ENCODE measurements at regions not wholly inside any gene's neighbourhood (a gene's known extent, or its start where the extent isn't known, plus 50 kb on each side); places are given as distances from the start of the nearest gene placed in this dataset.

DNA sequence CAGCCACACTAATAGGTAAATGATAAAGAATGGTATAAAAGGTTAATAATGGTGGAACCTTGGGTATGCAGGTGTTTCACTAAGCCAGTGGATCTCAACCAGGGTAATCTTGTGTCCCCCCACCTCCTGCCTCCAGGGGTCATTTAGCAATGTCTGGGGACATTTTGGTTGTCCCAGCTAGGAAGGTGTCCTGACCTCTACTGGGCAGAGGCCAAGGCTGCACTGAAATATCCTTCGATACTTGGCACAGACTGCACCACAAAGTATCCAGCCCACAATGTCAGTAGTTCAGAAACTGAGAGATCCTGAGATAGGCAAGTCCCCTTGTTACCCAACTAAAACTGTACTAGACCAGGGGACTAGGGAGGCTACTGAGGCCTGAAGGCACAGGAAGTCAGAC lies 113.6 kb upstream of the TIAM1 start:
- ATAC-seq (no peak), DNase-seq (no peak)
- no peaks in the 10 kb centered on the region for H3K27me3 ChIP-seq
- intact Hi-C loops (cut with DNase I) = no loop called here
- H3K27ac ChIP-seq = no peak overlapping the region
- H3K4me1 ChIP-seq = no peaks in the 10 kb centered on the region
- peak in 1 of 12 donors; percentile 9 for TF ChIP-seq CTCF (IDR thresholded peaks at IDR 0.05)
- no peak for TF ChIP-seq POLR2A (IDR thresholded peaks at IDR 0.05)
- no peak overlapping the region for H3K4me3 ChIP-seq
- H3K36me3 ChIP-seq = no peaks in the 10 kb centered on the region
- no peaks in the 10 kb centered on the region for H3K9me3 ChIP-seq
- 71 to 92% (median 82%) methylated on average over 1 of the region's 1 CpG for WGBS, 4 donors

DNA sequence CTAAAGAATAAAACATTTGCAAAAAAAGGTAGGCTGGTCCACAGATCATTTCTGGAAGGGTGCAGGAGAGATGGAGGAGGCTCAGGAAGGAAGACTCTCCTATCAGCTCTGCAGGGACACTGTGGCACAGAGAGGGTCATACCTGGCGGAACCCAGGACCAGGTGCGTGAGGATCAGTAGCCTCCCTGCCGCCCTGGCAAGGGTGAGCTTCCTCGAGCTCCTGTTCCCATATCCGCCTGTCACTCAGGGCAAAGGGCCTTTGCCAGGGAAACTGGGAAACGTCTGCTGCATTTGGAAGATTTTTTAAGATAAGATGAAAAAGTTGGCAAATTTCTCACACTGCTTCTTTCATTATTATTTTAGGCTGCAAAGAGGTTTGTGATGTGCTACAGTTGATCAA lies 112.1 kb upstream of the TIAM1 start:
- Histone ChIP-seq H3K4me1 (no peaks in the 10 kb centered on the region), H3K4me3 (no peak overlapping the region), H3K36me3 (no peaks in the 10 kb centered on the region), H3K27me3 (no peaks in the 10 kb centered on the region), H3K27ac (no peak overlapping the region), H3K9me3 (no peaks in the 10 kb centered on the region)
- ATAC-seq (no peak), DNase-seq (no peak)
- 60 to 72% (median 65%) methylated on average over 6 of the region's 6 CpGs for WGBS, 4 donors
- TF ChIP-seq POLR2A (IDR thresholded peaks at IDR 0.05) (no peak), CTCF (IDR thresholded peaks at IDR 0.05) (no peak)
- intact Hi-C loops (cut with DNase I) = no loop called here

GRCh38 chr21:31455506-31455905 lies 111.4 kb upstream of the TIAM1 start:
- TF ChIP-seq CTCF (IDR thresholded peaks at IDR 0.05) (no peak), POLR2A (IDR thresholded peaks at IDR 0.05) (no peak)
- Histone ChIP-seq H3K27ac (no peak overlapping the region), H3K4me3 (no peak overlapping the region), H3K9me3 (no peaks in the 10 kb centered on the region), H3K4me1 (no peaks in the 10 kb centered on the region), H3K27me3 (no peaks in the 10 kb centered on the region), H3K36me3 (no peaks in the 10 kb centered on the region)
- WGBS, 4 donors = 62 to 75% (median 69%) methylated on average over 4 of the region's 4 CpGs
- ATAC-seq (no peak), DNase-seq (no peak)
- intact Hi-C loops (cut with DNase I) = no loop called here

DNA sequence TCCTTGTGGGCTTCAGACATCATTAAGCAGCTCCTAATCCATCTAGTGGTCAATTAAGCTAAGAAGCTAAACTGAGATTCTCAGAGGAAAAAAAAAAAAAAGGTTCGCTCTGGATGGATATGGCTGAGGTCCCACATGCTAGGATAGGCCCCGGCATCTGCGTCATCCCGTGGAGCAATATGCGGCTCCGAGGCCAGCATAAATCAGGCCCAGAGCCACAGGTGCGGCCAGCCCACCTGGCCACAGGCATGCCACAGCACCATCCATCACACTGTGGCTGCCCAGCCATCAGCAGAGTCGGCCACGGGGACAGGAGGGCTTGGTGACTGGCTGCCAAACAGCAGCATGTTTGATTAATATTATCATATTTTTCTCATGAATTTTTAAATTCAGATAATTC lies 106.9 kb upstream of the TIAM1 start:
- DNase-seq (no peak), ATAC-seq (no peak)
- no peak overlapping the region for H3K27ac ChIP-seq
- no peak overlapping the region for H3K4me3 ChIP-seq
- 91 to 95% (median 94%) methylated on average over 9 of the region's 9 CpGs for WGBS, 4 donors
- H3K27me3 ChIP-seq = no peaks in the 10 kb centered on the region
- intact Hi-C loops (cut with DNase I) = no loop called here
- TF ChIP-seq CTCF (IDR thresholded peaks at IDR 0.05) (no peak), POLR2A (IDR thresholded peaks at IDR 0.05) (no peak)
- H3K36me3 ChIP-seq = no peaks in the 10 kb centered on the region
- H3K4me1 ChIP-seq = peaks cover 0 to 18% (median 0%) of the 10 kb centered on the region in 12 donors
- H3K9me3 ChIP-seq = no peaks in the 10 kb centered on the region
